ENCODE measurements at regions not wholly inside any gene's neighbourhood (a gene's known extent, or its start where the extent isn't known, plus 50 kb on each side); places are given as distances from the start of the nearest gene placed in this dataset.

DNA sequence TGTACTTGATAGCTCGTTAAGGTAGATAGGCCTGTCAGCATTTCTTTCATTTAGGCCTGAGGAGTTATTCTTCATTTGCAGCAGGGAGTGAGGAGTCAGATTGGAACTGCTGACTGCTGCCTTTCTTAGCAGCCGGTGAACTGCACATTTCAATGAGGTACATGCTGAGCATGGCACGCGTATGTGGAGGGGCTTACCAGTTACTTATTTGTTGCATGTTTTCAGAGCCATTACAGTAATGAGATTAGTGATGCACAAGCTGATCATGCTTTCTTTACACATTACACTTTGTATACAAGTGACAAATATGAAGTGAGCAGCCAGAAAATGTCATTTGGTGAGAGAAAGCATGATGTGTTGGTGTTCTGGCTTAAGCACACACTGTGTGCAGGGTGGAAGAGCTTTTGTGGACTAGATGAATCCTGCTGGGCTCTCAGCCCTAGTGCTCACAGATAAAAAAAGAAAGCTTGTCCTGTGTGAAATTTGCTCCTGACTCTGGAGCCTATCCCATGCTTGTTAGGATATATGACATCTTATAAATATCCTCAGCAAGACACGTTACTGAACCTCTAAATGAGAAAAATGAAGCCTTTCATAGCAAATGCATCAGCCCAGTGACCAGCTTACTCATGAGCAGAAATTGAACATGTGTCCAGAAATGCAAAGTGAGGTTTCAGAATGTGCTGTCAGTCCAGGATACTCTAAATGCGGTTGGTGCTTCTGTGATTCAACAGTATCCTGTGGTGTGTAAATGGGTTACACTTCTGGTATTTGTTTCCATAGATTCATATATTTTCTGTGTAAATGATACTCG, 574.7 kb upstream of the ADGRL2 start:
- H3K36me3 ChIP-seq = no peaks in the 10 kb centered on the region
- 81 to 83% methylated on average over 6 to 7 of the region's 7 CpGs for WGBS, 2 donors
- peaks cover 0 to 1% (median 0%) of the 10 kb centered on the region in 3 donors for H3K4me1 ChIP-seq
- intact Hi-C loops (cut with DNase I) = no loop called here
- no peak for TF ChIP-seq POLR2A (IDR thresholded peaks at IDR 0.05)
- TF ChIP-seq, protein P1, sequence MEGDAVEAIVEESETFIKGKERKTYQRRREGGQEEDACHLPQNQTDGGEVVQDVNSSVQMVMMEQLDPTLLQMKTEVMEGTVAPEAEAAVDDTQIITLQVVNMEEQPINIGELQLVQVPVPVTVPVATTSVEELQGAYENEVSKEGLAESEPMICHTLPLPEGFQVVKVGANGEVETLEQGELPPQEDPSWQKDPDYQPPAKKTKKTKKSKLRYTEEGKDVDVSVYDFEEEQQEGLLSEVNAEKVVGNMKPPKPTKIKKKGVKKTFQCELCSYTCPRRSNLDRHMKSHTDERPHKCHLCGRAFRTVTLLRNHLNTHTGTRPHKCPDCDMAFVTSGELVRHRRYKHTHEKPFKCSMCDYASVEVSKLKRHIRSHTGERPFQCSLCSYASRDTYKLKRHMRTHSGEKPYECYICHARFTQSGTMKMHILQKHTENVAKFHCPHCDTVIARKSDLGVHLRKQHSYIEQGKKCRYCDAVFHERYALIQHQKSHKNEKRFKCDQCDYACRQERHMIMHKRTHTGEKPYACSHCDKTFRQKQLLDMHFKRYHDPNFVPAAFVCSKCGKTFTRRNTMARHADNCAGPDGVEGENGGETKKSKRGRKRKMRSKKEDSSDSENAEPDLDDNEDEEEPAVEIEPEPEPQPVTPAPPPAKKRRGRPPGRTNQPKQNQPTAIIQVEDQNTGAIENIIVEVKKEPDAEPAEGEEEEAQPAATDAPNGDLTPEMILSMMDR (IDR thresholded peaks at IDR 0.05) = no peak
- H3K9me3 ChIP-seq = no peaks in the 10 kb centered on the region
- no peak overlapping the region for H3K4me3 ChIP-seq
- H3K27me3 ChIP-seq = no peaks in the 10 kb centered on the region
- DNase-seq = no peak
- no peak overlapping the region for H3K27ac ChIP-seq

GRCh38 chr1:81224222-81224621, 576.5 kb upstream of the ADGRL2 start:
- H3K4me3 ChIP-seq = no peak overlapping the region
- H3K27ac ChIP-seq = no peak overlapping the region
- no peak for DNase-seq
- no peak for TF ChIP-seq POLR2A (IDR thresholded peaks at IDR 0.05)
- TF ChIP-seq, protein P1 (IDR thresholded peaks at IDR 0.05) = no peak
- no peaks in the 10 kb centered on the region for H3K36me3 ChIP-seq
- no peaks in the 10 kb centered on the region for H3K4me1 ChIP-seq
- H3K9me3 ChIP-seq = no peaks in the 10 kb centered on the region
- H3K27me3 ChIP-seq = no peaks in the 10 kb centered on the region
- intact Hi-C loops (cut with DNase I) = no loop called here

- Histone ChIP-seq H3K4me3 (no peak overlapping the region), H3K27ac (no peak overlapping the region), H3K9me3 (no peaks in the 10 kb centered on the region), H3K27me3 (no peaks in the 10 kb centered on the region), H3K36me3 (no peaks in the 10 kb centered on the region), H3K4me1 (no peaks in the 10 kb centered on the region)
- 67 to 95% methylated on average over 3 to 4 of the region's 4 CpGs for WGBS, 2 donors
- DNase-seq = no peak
- intact Hi-C loops (cut with DNase I) = no loop called here
- TF ChIP-seq, protein P1 (IDR thresholded peaks at IDR 0.05) = no peak
Measured at GRCh38 chr1:81221564-81221963, 579.2 kb upstream of the ADGRL2 start.

DNA sequence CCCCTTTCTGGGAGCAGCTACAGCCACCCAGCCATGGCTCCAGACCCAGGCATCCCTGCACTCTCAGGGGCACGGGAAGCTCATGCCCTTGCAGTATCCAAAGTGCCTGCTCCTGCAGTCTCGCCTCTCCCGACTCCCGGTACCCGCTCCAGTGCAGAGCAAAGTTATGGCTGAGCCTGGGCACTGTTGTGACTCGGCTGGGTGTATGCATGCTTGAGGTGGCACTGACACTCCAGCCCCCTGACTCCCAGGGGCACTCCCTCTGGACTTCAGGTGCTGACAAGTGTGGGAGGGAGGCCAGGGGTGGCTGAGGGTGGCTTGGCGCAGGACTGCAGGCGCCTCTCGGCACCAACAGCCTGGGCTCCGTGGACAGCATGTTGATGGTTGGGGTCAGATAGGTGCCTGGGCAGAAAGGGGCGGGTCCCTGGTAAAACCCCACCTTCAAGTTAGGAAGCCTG, 580.1 kb upstream of the ADGRL2 start:
- 73% methylated on average over 3 of the region's 11 CpGs; no CpG with 5 or more reads in 1 of the 2 donors for WGBS, 2 donors
- no peak overlapping the region for H3K27ac ChIP-seq
- no peaks in the 10 kb centered on the region for H3K36me3 ChIP-seq
- no peaks in the 10 kb centered on the region for H3K27me3 ChIP-seq
- no peak overlapping the region for H3K4me3 ChIP-seq
- intact Hi-C loops (cut with DNase I) = no loop called here
- DNase-seq = no peak
- H3K9me3 ChIP-seq = no peaks in the 10 kb centered on the region
- no peaks in the 10 kb centered on the region for H3K4me1 ChIP-seq
- TF ChIP-seq, protein P1 (IDR thresholded peaks at IDR 0.05) = no peak
- no peak for TF ChIP-seq POLR2A (IDR thresholded peaks at IDR 0.05)

GRCh38 chr1:81217058-81217457, 583.7 kb upstream of the ADGRL2 start:
- no peak for TF ChIP-seq POLR2A (IDR thresholded peaks at IDR 0.05)
- Histone ChIP-seq H3K27me3 (no peaks in the 10 kb centered on the region), H3K4me1 (no peaks in the 10 kb centered on the region), H3K36me3 (no peaks in the 10 kb centered on the region), H3K4me3 (no peak overlapping the region), H3K9me3 (no peaks in the 10 kb centered on the region), H3K27ac (no peak overlapping the region)
- WGBS, 2 donors = 82 to 100% methylated on average over 1 of the region's 1 CpG
- DNase-seq = no peak
- intact Hi-C loops (cut with DNase I) = no loop called here
